ENCODE measurements at regions not wholly inside any gene's neighbourhood (a gene's known extent, or its start where the extent isn't known, plus 50 kb on each side); places are given as distances from the start of the nearest gene placed in this dataset.

GRCh38 chr4:32010221-32010620, 1290.1 kb downstream of the PCDH7 start:
- no peaks in the 10 kb centered on the region for H3K27me3 ChIP-seq
- DNase-seq (ENCODE audit: low spot score), result no peak
- H3K79me2 ChIP-seq, result no peaks in the 10 kb centered on the region
- H3K36me3 ChIP-seq (replicated peaks; ENCODE audit: insufficient read depth, low read depth), result no peaks in the 10 kb centered on the region
- no peak overlapping the region for H3K4me3 ChIP-seq
- no peaks in the 10 kb centered on the region for H3K4me1 ChIP-seq (ENCODE audit: insufficient read depth)
- no peaks in the 10 kb centered on the region for H3K9me3 ChIP-seq (ENCODE audit: low read depth)
- TF ChIP-seq EZH2phosphoT487 (IDR thresholded peaks at IDR 0.05; ENCODE audit: low read depth, severe bottlenecking, unreplicated experiment), result no peak
- no peak for TF ChIP-seq EZH2 (IDR thresholded peaks at IDR 0.05; ENCODE audit: borderline replicate concordance)
- TF ChIP-seq CTCF (IDR thresholded peaks at IDR 0.05; ENCODE audit: poor library complexity), result no peak
- H2AFZ ChIP-seq, result no peak overlapping the region
- H3K4me2 ChIP-seq, result no peak overlapping the region
- no peaks in the 10 kb centered on the region for H3K9me2 ChIP-seq (replicated peaks; ENCODE audit: insufficient read depth)
- H3K27ac ChIP-seq, result no peak overlapping the region
- no peaks in the 10 kb centered on the region for H4K20me1 ChIP-seq (ENCODE audit: insufficient read depth, poor library complexity, severe bottlenecking)
- 97% methylated on average over 3 of the region's 3 CpGs for WGBS (ENCODE audit: low lambda C conversion rate, missing lambda C conversion rate)

GRCh38 chr4:32022071-32022470, 1301.9 kb downstream of the PCDH7 start:
- Histone ChIP-seq H3K79me2 (no peaks in the 10 kb centered on the region), H3K4me2 (no peak overlapping the region), H3K4me1 (ENCODE audit: insufficient read depth) (peaks cover 17% of the 10 kb centered on the region), H3K27ac (peak overlapping the region; percentile 72), H3K9me3 (ENCODE audit: low read depth) (no peaks in the 10 kb centered on the region), H3K36me3 (replicated peaks; ENCODE audit: insufficient read depth, low read depth) (no peaks in the 10 kb centered on the region), H3K9me2 (replicated peaks; ENCODE audit: insufficient read depth) (no peaks in the 10 kb centered on the region), H4K20me1 (ENCODE audit: insufficient read depth, poor library complexity, severe bottlenecking) (no peaks in the 10 kb centered on the region), H2AFZ (peak overlapping the region; percentile 8), H3K27me3 (no peaks in the 10 kb centered on the region), H3K4me3 (no peak overlapping the region)
- DNase-seq (ENCODE audit: low spot score), result no peak
- TF ChIP-seq EZH2phosphoT487 (IDR thresholded peaks at IDR 0.05; ENCODE audit: low read depth, severe bottlenecking, unreplicated experiment) (no peak), EZH2 (IDR thresholded peaks at IDR 0.05; ENCODE audit: borderline replicate concordance) (no peak), CTCF (IDR thresholded peaks at IDR 0.05; ENCODE audit: poor library complexity) (no peak)
- WGBS (ENCODE audit: low lambda C conversion rate, missing lambda C conversion rate), result 42% methylated on average over 1 of the region's 1 CpG

GRCh38 chr4:32025851-32026459, 1305.8 kb downstream of the PCDH7 start:
- no peak overlapping the region for H3K4me2 ChIP-seq
- peak; percentile 72 for DNase-seq (ENCODE audit: low spot score)
- H3K4me1 ChIP-seq (ENCODE audit: insufficient read depth), result peaks cover 17% of the 10 kb centered on the region

More at GRCh38 chr4:32025851-32026459, 1305.8 kb downstream of the PCDH7 start:
- Histone ChIP-seq H3K36me3 (replicated peaks; ENCODE audit: insufficient read depth, low read depth) (no peaks in the 10 kb centered on the region), H3K4me3 (no peak overlapping the region), H3K27ac (peak overlapping the region; percentile 72), H4K20me1 (ENCODE audit: insufficient read depth, poor library complexity, severe bottlenecking) (no peaks in the 10 kb centered on the region), H3K79me2 (no peaks in the 10 kb centered on the region), H3K9me3 (ENCODE audit: low read depth) (no peaks in the 10 kb centered on the region), H2AFZ (no peak overlapping the region), H3K27me3 (no peaks in the 10 kb centered on the region), H3K9me2 (replicated peaks; ENCODE audit: insufficient read depth) (no peaks in the 10 kb centered on the region)
- TF ChIP-seq EZH2phosphoT487 (IDR thresholded peaks at IDR 0.05; ENCODE audit: low read depth, severe bottlenecking, unreplicated experiment), result no peak
- no peak for TF ChIP-seq CTCF (IDR thresholded peaks at IDR 0.05; ENCODE audit: poor library complexity)
- no peak for TF ChIP-seq EZH2 (IDR thresholded peaks at IDR 0.05; ENCODE audit: borderline replicate concordance)
- 51% methylated on average over 5 of the region's 5 CpGs for WGBS (ENCODE audit: low lambda C conversion rate, missing lambda C conversion rate)
